Kidney (tissue), 13 donors: ENCODE measurements at regions not wholly inside any gene's neighbourhood (a gene's known extent, or its start where the extent isn't known, plus 50 kb on each side); places are given as distances from the start of the nearest gene placed in this dataset.

Experiments used
- DNase-seq, 5 donors: peaks; one replicate each; pipeline ENCODE4 v3.0.0-alpha.2; 2013 to 2020
- FAIRE-seq: peaks from 2 replicates; lab custom pipeline; 2012; peaks lifted over from hg19 to GRCh38; lab: Jason Lieb, UNC
- H3K27ac ChIP-seq, 2 donors: one replicate each; pipeline ENCODE4 v1.7.0; 2013; ENCODE audit warnings: low read depth in 2 of 2, low read length in 2 of 2, inconsistent platforms in 1 of 2
- H3K27me3 ChIP-seq: one replicate; pipeline ENCODE4 v1.7.1; 2013; ENCODE audit warnings: low read length, inconsistent platforms; ENCODE audit not compliant: control insufficient read depth, insufficient read depth
- H3K36me3 ChIP-seq, 3 donors: one replicate each; pipeline versions ENCODE4 v1.7.0 to v1.7.1; 2013; ENCODE audit warnings: low read length in 3 of 3, control low read depth in 1 of 3, inconsistent platforms in 1 of 3; ENCODE audit not compliant: insufficient read depth in 3 of 3, control insufficient read depth in 2 of 3
- H3K4me1 ChIP-seq, 3 donors: one replicate each; pipeline versions ENCODE4 v1.7.0 to v1.7.1; 2013; ENCODE audit warnings: low read length in 3 of 3, inconsistent platforms in 1 of 3, low read depth in 1 of 3; ENCODE audit not compliant: control insufficient read depth in 2 of 3, insufficient read depth in 2 of 3
- H3K4me3 ChIP-seq, 3 donors: one replicate each; pipeline versions ENCODE4 v1.7.0 to v1.8.1; 2013; ENCODE audit warnings: low read length in 3 of 3, control low read depth in 1 of 3, inconsistent platforms in 1 of 3
- H3K9ac ChIP-seq, 3 donors: one replicate each; pipeline versions ENCODE4 v1.7.0 to v1.7.1; 2013; ENCODE audit warnings: low read length in 3 of 3, control low read depth in 1 of 3, inconsistent platforms in 1 of 3
- H3K9me3 ChIP-seq, 3 donors: one replicate each; pipeline versions ENCODE4 v1.7.0 to v1.7.1; 2013; ENCODE audit warnings: low read length in 3 of 3, control low read depth in 1 of 3, inconsistent platforms in 1 of 3; ENCODE audit not compliant: control insufficient read depth in 2 of 3, insufficient read depth in 1 of 3
- CTCF ChIP-seq: IDR thresholded peaks from 3 replicates; pipeline ENCODE4 v1.5.1; 2012; ENCODE audit warnings: mild to moderate bottlenecking, moderate library complexity, borderline replicate concordance; ENCODE audit not compliant: insufficient read depth; ENCODE audit errors: extremely low read depth
- intact Hi-C: fragments of 100-400 bp; cut with DNase I; formaldehyde crosslinking; loops from one replicate; pipeline ENCODE4 v1.11.1; 2022
- donor health status: control.
- donor health status: control.
- donor health status: control.
- donor health status: control.
- donor health status: control.
- donor health status: DM: yes; HTN: yes; CAD: no.
- donor health status: Normal renal cell carcinoma (clear cell type).

- no peak overlapping the region for H3K9ac ChIP-seq
- no peaks in the 10 kb centered on the region for H3K36me3 ChIP-seq
- no peaks in the 10 kb centered on the region for H3K4me1 ChIP-seq
- intact Hi-C loops = no loop called here
- TF ChIP-seq CTCF = no peak
- no peak for DNase-seq
- H3K27me3 ChIP-seq = no peaks in the 10 kb centered on the region
- no peak overlapping the region for H3K4me3 ChIP-seq
- FAIRE-seq = no peak
- no peaks in the 10 kb centered on the region for H3K9me3 ChIP-seq
- H3K27ac ChIP-seq = no peak overlapping the region
Observed at GRCh38 chr3:146757759-146758158, 152.6 kb upstream of the PLSCR5 start.

- intact Hi-C loops = no loop called here
- no peak overlapping the region for H3K4me3 ChIP-seq
- no peak overlapping the region for H3K9ac ChIP-seq
- no peaks in the 10 kb centered on the region for H3K4me1 ChIP-seq
- no peaks in the 10 kb centered on the region for H3K9me3 ChIP-seq
- DNase-seq (no peak), FAIRE-seq (no peak)
- no peaks in the 10 kb centered on the region for H3K27me3 ChIP-seq
- no peaks in the 10 kb centered on the region for H3K36me3 ChIP-seq
- TF ChIP-seq CTCF = no peak
- no peak overlapping the region for H3K27ac ChIP-seq
Observed at GRCh38 chr3:146750196-146750595, 145.1 kb upstream of the PLSCR5 start.

GRCh38 chr3:146747928-146748327 is 142.8 kb upstream of the PLSCR5 start:
- DNase-seq = peak in 2 of 5 donors; percentile 3 to 42
- H3K9ac ChIP-seq = no peak overlapping the region

More at GRCh38 chr3:146747928-146748327, 142.8 kb upstream of the PLSCR5 start:
- Histone ChIP-seq H3K9me3 (no peaks in the 10 kb centered on the region), H3K4me1 (no peaks in the 10 kb centered on the region), H3K27me3 (no peaks in the 10 kb centered on the region), H3K4me3 (no peak overlapping the region), H3K36me3 (no peaks in the 10 kb centered on the region), H3K27ac (no peak overlapping the region)
- peak; percentile 6 for TF ChIP-seq CTCF
- intact Hi-C loops = no loop called here
- no peak for FAIRE-seq
